ENCODE measurements at regions not wholly inside any gene's neighbourhood (a gene's known extent, or its start where the extent isn't known, plus 50 kb on each side); places are given as distances from the start of the nearest gene placed in this dataset.
"Not testable (repeated sequence)": the region's sequence is repeated elsewhere in the genome, so short reads cannot be mapped to it uniquely, and the experiment has no call there.

DNA sequence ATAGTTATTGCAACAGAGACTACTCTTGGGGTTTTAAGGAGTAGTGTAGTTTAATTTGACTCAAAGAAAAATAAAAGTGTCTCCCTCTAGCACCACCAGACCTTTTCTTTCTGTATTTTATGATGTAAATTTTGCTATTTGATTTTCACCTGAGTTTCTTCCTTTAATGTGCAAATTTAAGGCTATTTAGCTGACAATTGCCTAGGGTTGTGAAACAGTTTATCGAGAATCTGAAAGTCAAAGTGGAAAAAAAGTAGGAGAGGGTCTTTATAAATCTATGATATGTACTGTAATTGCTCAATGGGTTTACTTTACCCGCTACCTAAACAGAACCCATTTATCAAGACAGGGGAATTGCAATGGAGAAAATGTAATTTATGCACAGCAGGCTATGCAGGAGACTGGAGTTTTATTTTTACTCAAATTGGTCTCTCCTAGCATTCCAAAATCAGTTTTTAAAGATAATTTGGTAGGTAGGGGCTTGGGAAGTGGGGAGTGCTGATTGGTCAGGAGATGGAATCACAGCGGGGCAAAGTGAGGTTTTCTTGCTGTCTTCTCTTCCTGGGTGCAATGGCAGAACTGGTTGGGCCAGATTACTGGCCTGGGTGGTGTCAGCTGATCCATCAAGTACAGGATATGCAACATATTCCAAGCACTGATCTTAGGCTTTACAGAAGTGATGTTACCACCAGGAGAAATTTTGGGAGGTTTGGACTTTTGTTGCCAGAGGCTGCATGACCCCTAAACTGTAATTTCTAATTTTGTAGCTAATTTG, 228.6 kb upstream of the TACR3 start:
- Histone ChIP-seq H3K9me3 (ENCODE audit: low read length) (0 out of 2 replicates have a peak, but pooled peaks cover 14% of the 10 kb centered on the region), H3K36me3 (ENCODE audit: insufficient read depth, low read length) (no peaks in the 10 kb centered on the region), H3K27ac (ENCODE audit: low read depth, low read length, poor library complexity, severe bottlenecking) (no peak overlapping the region), H3K4me3 (ENCODE audit: low read depth, low read length, poor library complexity, severe bottlenecking) (no peak overlapping the region), H3K4me1 (ENCODE audit: insufficient read depth, low read length, poor library complexity, severe bottlenecking) (no peaks in the 10 kb centered on the region), H2AFZ (ENCODE audit: low read length) (no peak overlapping the region), H4K20me1 (ENCODE audit: insufficient read depth, low read length) (no peaks in the 10 kb centered on the region), H3K79me2 (ENCODE audit: insufficient read depth, low read depth, low read length) (no peaks in the 10 kb centered on the region), H3K9me2 (ENCODE audit: insufficient read depth, low read length) (no peaks in the 10 kb centered on the region), H3K4me2 (ENCODE audit: low read length) (no peak overlapping the region)
- intact Hi-C loops (cut with micrococcal nuclease; ENCODE audit: unreplicated experiment): no loop called here
- POLR2A ChIA-PET: interaction anchor here (1.0 to 1.2 kb wide), 2 partner anchors 10 to 27 kb away, joined by 3 to 5 read pairs; no protein-coding TSS in a partner anchor
- no TSS peak for BruUV-seq (replicated peaks)
- CTCF ChIA-PET (ENCODE audit: unreplicated experiment): no interaction called here
- no peak for DNase-seq (ENCODE audit: low spot score)
- TF ChIP-seq, protein P1, sequence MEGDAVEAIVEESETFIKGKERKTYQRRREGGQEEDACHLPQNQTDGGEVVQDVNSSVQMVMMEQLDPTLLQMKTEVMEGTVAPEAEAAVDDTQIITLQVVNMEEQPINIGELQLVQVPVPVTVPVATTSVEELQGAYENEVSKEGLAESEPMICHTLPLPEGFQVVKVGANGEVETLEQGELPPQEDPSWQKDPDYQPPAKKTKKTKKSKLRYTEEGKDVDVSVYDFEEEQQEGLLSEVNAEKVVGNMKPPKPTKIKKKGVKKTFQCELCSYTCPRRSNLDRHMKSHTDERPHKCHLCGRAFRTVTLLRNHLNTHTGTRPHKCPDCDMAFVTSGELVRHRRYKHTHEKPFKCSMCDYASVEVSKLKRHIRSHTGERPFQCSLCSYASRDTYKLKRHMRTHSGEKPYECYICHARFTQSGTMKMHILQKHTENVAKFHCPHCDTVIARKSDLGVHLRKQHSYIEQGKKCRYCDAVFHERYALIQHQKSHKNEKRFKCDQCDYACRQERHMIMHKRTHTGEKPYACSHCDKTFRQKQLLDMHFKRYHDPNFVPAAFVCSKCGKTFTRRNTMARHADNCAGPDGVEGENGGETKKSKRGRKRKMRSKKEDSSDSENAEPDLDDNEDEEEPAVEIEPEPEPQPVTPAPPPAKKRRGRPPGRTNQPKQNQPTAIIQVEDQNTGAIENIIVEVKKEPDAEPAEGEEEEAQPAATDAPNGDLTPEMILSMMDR (conservative IDR thresholded peaks at IDR 0.05; ENCODE audit: low read length): no peak
- no peak for TF ChIP-seq EZH2phosphoT487 (IDR thresholded peaks at IDR 0.05; ENCODE audit: borderline replicate concordance, low read depth, low read length)

DNA sequence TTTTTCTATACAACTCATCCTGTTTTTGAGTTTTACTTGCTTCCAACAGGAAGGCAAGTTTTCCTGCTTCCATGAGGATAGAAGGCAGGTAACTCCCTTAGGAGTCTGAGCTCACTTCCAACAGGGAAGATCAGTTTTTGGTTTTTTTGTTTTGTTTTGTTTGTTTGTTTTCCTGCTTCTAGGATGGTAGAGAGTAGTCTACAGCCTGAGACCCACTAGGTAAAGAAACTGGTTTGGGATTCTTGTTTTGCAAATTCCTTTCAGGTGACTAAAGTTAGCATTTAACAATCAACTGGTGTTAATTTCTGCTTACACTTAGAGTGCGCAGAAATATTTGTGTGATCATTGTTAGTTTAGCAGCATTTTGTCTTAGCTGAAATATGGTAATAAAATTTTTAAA, 227.8 kb upstream of the TACR3 start:
- POLR2A ChIA-PET: interaction anchor here (1.0 kb wide), 1 partner anchor 10 kb away, joined by 3 read pairs; no protein-coding TSS in a partner anchor
- Histone ChIP-seq H3K9me3 (ENCODE audit: low read length) (0 out of 2 replicates have a peak, but pooled peaks cover 14% of the 10 kb centered on the region), H3K4me2 (ENCODE audit: low read length) (no peak overlapping the region), H3K79me2 (ENCODE audit: insufficient read depth, low read depth, low read length) (no peaks in the 10 kb centered on the region), H3K9me2 (ENCODE audit: insufficient read depth, low read length) (no peaks in the 10 kb centered on the region), H3K4me1 (ENCODE audit: insufficient read depth, low read length, poor library complexity, severe bottlenecking) (no peaks in the 10 kb centered on the region), H3K4me3 (ENCODE audit: low read depth, low read length, poor library complexity, severe bottlenecking) (no peak overlapping the region), H3K27ac (ENCODE audit: low read depth, low read length, poor library complexity, severe bottlenecking) (no peak overlapping the region), H2AFZ (ENCODE audit: low read length) (no peak overlapping the region), H3K36me3 (ENCODE audit: insufficient read depth, low read length) (no peaks in the 10 kb centered on the region), H4K20me1 (ENCODE audit: insufficient read depth, low read length) (no peaks in the 10 kb centered on the region)
- intact Hi-C loops (cut with micrococcal nuclease; ENCODE audit: unreplicated experiment): no loop called here
- no TSS peak for BruUV-seq (replicated peaks)
- TF ChIP-seq EZH2phosphoT487 (IDR thresholded peaks at IDR 0.05; ENCODE audit: borderline replicate concordance, low read depth, low read length): no peak
- TF ChIP-seq, protein P1 (conservative IDR thresholded peaks at IDR 0.05; ENCODE audit: low read length): no peak
- CTCF ChIA-PET (ENCODE audit: unreplicated experiment): no interaction called here
- no peak for DNase-seq (ENCODE audit: low spot score)

DNA sequence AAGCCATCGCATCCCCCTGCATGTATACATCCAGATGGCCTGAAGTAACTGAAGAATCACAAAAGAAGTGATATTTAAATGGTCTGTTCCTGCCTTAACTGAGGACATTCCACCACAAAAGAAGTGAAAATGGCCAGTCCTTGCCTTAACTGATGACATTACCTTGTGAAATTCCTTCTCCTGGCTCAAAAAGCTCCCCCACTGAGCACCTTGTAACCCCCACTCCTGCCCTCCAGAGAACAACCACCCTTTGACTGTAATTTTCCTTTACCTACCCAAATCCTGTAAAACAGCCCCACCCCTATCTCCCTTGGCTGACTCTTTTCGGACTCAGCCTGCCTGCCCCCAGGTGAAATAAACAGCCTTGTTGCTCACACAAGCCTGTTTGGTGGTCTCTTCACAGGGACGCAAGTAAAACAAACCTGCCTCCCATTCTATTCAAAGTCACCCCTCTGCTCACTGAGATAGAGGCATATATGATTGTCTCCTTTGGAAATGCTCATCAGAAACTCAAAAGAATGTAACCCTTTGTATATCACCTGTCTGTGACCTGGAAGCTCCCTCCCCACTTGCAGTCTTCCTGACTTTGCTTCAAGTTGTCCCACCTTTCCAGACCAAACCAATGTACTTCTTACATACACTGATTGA, 227.0 kb upstream of the TACR3 start:
- H3K4me2 ChIP-seq (ENCODE audit: low read length); DNase-seq (ENCODE audit: low spot score); H3K4me1 ChIP-seq (ENCODE audit: insufficient read depth, low read length, poor library complexity, severe bottlenecking); intact Hi-C loops (cut with micrococcal nuclease; ENCODE audit: unreplicated experiment); H3K9me3 ChIP-seq (ENCODE audit: low read length); H2AFZ ChIP-seq (ENCODE audit: low read length); CTCF ChIA-PET (ENCODE audit: unreplicated experiment); H3K79me2 ChIP-seq (ENCODE audit: insufficient read depth, low read depth, low read length); BruUV-seq (replicated peaks); H3K27ac ChIP-seq (ENCODE audit: low read depth, low read length, poor library complexity, severe bottlenecking); H3K4me3 ChIP-seq (ENCODE audit: low read depth, low read length, poor library complexity, severe bottlenecking); H3K36me3 ChIP-seq (ENCODE audit: insufficient read depth, low read length); POLR2A ChIA-PET; H3K9me2 ChIP-seq (ENCODE audit: insufficient read depth, low read length); H4K20me1 ChIP-seq (ENCODE audit: insufficient read depth, low read length): not testable (repeated sequence)

Measured in OCI-LY7 (cell line).